ENCODE measurements at regions not wholly inside any gene's neighbourhood (a gene's known extent, or its start where the extent isn't known, plus 50 kb on each side); places are given as distances from the start of the nearest gene placed in this dataset.
"Not testable (repeated sequence)": the region's sequence is repeated elsewhere in the genome, so short reads cannot be mapped to it uniquely, and the experiment has no call there.

GRCh38 chr21:39072468-39072867 is 110.8 kb downstream of the PSMG1 start:
- Histone ChIP-seq H3K36me3 (peaks cover 3% of the 10 kb centered on the region; the same call in 1 of the 2 replicates), H3K9me3 (peaks cover 19% of the 10 kb centered on the region), H3K27me3 (no peaks in the 10 kb centered on the region), H3K4me3 (no peak overlapping the region)
- no peak for DNase-seq

GRCh38 chr21:39071623-39072214 is 111.5 kb downstream of the PSMG1 start:
- H3K36me3 ChIP-seq, result peaks cover 3% of the 10 kb centered on the region; the same call in 1 of the 2 replicates
- DNase-seq, result no peak
- H3K27me3 ChIP-seq, result no peaks in the 10 kb centered on the region
- H3K4me3 ChIP-seq, result no peak overlapping the region
- peaks cover 19% of the 10 kb centered on the region for H3K9me3 ChIP-seq

GRCh38 chr21:39069856-39070255 is 113.4 kb downstream of the PSMG1 start:
- not testable (repeated sequence) for H3K4me3 ChIP-seq, H3K36me3 ChIP-seq, DNase-seq, H3K27me3 ChIP-seq
- H3K9me3 ChIP-seq, result peaks cover 18% of the 10 kb centered on the region

GRCh38 chr21:39066829-39067780 is 116.1 kb downstream of the PSMG1 start:
- H3K9me3 ChIP-seq, result peaks cover 24% of the 10 kb centered on the region

GRCh38 chr21:39065917-39066316 is 117.3 kb downstream of the PSMG1 start:
- Histone ChIP-seq H3K27me3 (no peaks in the 10 kb centered on the region), H3K36me3 (no peaks in the 10 kb centered on the region), H3K4me3 (no peak overlapping the region), H3K9me3 (peaks cover 24% of the 10 kb centered on the region)
- no peak for DNase-seq

More at GRCh38 chr21:39066829-39067780, 116.1 kb downstream of the PSMG1 start:
- no peak for DNase-seq
- H3K27me3 ChIP-seq, result no peaks in the 10 kb centered on the region
- H3K36me3 ChIP-seq, result no peaks in the 10 kb centered on the region
- no peak overlapping the region for H3K4me3 ChIP-seq

- Histone ChIP-seq H3K27me3 (no peaks in the 10 kb centered on the region), H3K9me3 (peaks cover 19% of the 10 kb centered on the region), H3K36me3 (no peaks in the 10 kb centered on the region), H3K4me3 (no peak overlapping the region)
- DNase-seq, result no peak
Observed at GRCh38 chr21:39064325-39065012, 118.8 kb downstream of the PSMG1 start.

- DNase-seq, result no peak
Observed at GRCh38 chr21:39063517-39063916, 119.7 kb downstream of the PSMG1 start.

GRCh38 chr21:39062196-39062595 is 121.1 kb downstream of the PSMG1 start:
- DNase-seq, result no peak
- Histone ChIP-seq H3K4me3 (no peak overlapping the region), H3K27me3 (no peaks in the 10 kb centered on the region), H3K36me3 (no peaks in the 10 kb centered on the region), H3K9me3 (peaks cover 17% of the 10 kb centered on the region)

More at GRCh38 chr21:39063517-39063916, 119.7 kb downstream of the PSMG1 start:
- peaks cover 19% of the 10 kb centered on the region for H3K9me3 ChIP-seq
- no peak overlapping the region for H3K4me3 ChIP-seq
- H3K36me3 ChIP-seq, result no peaks in the 10 kb centered on the region
- H3K27me3 ChIP-seq, result no peaks in the 10 kb centered on the region

- H3K9me3 ChIP-seq, result peaks cover 17% of the 10 kb centered on the region
- no peak for DNase-seq
- no peak overlapping the region for H3K4me3 ChIP-seq
- no peaks in the 10 kb centered on the region for H3K27me3 ChIP-seq
- no peaks in the 10 kb centered on the region for H3K36me3 ChIP-seq
Observed at GRCh38 chr21:39061766-39062165, 121.5 kb downstream of the PSMG1 start.

- H3K27me3 ChIP-seq, result no peaks in the 10 kb centered on the region
- H3K4me3 ChIP-seq, result no peak overlapping the region
- no peak for DNase-seq
- H3K36me3 ChIP-seq, result no peaks in the 10 kb centered on the region
- H3K9me3 ChIP-seq, result peaks cover 16% of the 10 kb centered on the region
Observed at GRCh38 chr21:39060485-39061083, 122.7 kb downstream of the PSMG1 start.

GRCh38 chr21:39057121-39057520 is 126.1 kb downstream of the PSMG1 start:
- H3K27me3 ChIP-seq, result no peaks in the 10 kb centered on the region
- no peak for DNase-seq
- no peaks in the 10 kb centered on the region for H3K36me3 ChIP-seq
- no peak overlapping the region for H3K4me3 ChIP-seq
- no peaks in the 10 kb centered on the region for H3K9me3 ChIP-seq

- Histone ChIP-seq H3K27me3 (no peaks in the 10 kb centered on the region), H3K36me3 (no peaks in the 10 kb centered on the region), H3K9me3 (no peaks in the 10 kb centered on the region), H3K4me3 (no peak overlapping the region)
- DNase-seq, result no peak
Observed at GRCh38 chr21:39056636-39057035, 126.6 kb downstream of the PSMG1 start.

GRCh38 chr21:39055167-39055767 is 128.0 kb downstream of the PSMG1 start:
- H3K36me3 ChIP-seq, result no peaks in the 10 kb centered on the region
- no peaks in the 10 kb centered on the region for H3K9me3 ChIP-seq
- no peaks in the 10 kb centered on the region for H3K27me3 ChIP-seq
- no peak overlapping the region for H3K4me3 ChIP-seq
- no peak for DNase-seq

GRCh38 chr21:39054066-39054465 is 129.2 kb downstream of the PSMG1 start:
- DNase-seq, result no peak
- Histone ChIP-seq H3K9me3 (no peaks in the 10 kb centered on the region), H3K36me3 (no peaks in the 10 kb centered on the region), H3K27me3 (no peaks in the 10 kb centered on the region), H3K4me3 (no peak overlapping the region)

- Histone ChIP-seq H3K4me3 (no peak overlapping the region), H3K27me3 (no peaks in the 10 kb centered on the region), H3K9me3 (no peaks in the 10 kb centered on the region), H3K36me3 (no peaks in the 10 kb centered on the region)
- no peak for DNase-seq
Observed at GRCh38 chr21:39053126-39053525, 130.1 kb downstream of the PSMG1 start.

GRCh38 chr21:39052718-39053117 is 130.5 kb downstream of the PSMG1 start:
- no peaks in the 10 kb centered on the region for H3K27me3 ChIP-seq

More at GRCh38 chr21:39052718-39053117, 130.5 kb downstream of the PSMG1 start:
- no peak for DNase-seq
- no peaks in the 10 kb centered on the region for H3K9me3 ChIP-seq
- no peak overlapping the region for H3K4me3 ChIP-seq
- no peaks in the 10 kb centered on the region for H3K36me3 ChIP-seq
